A673 (cell line): ENCODE measurements at regions not wholly inside any gene's neighbourhood (a gene's known extent, or its start where the extent isn't known, plus 50 kb on each side); places are given as distances from the start of the nearest gene placed in this dataset.

Source experiments
- BruUV-seq: library from RNA; stranded (reverse); fragments of 400-500 nt; replicated peaks from 2 replicates; lab custom pipeline; 2021; lab: Mats Ljungman, UMichigan
- CTCF ChIA-PET: fragments of 300-600 bp; sonication (Branson Sonifier 250); formaldehyde crosslinking; loops from one replicate; lab custom pipeline; 2022; ENCODE audit warnings: antibody characterized with exemption; lab: Charles Lee
- POLR2A ChIA-PET: fragments of 300-600 bp; sonication (Branson Sonifier 250); formaldehyde crosslinking; loops from one replicate; lab custom pipeline; 2022; ENCODE audit warnings: antibody characterized with exemption; ENCODE audit not compliant: low non-redundant PET; lab: Charles Lee
- DNase-seq: peaks from one replicate; pipeline ENCODE4 v3.0.0-alpha.2; 2015; ENCODE audit warnings: low spot score
- H3K27ac ChIP-seq: fragments of 200-600 bp; sonication (generic); 2 replicates; pipeline ENCODE4 v1.5.1; 2016; ENCODE audit warnings: mixed run types, low read depth, mild to moderate bottlenecking, mixed read lengths, antibody characterized with exemption, low read length; ENCODE audit not compliant: poor library complexity, severe bottlenecking
- H3K27me3 ChIP-seq: fragments of 200-600 bp; sonication (generic); replicated peaks from 2 replicates; pipeline ENCODE4 v1.6.1; 2017; ENCODE audit warnings: mixed run types, low read depth, mild to moderate bottlenecking, mixed read lengths, antibody characterized with exemption, low read length; ENCODE audit not compliant: insufficient read depth, poor library complexity
- H3K36me3 ChIP-seq: fragments of 200-600 bp; sonication (generic); 2 replicates; pipeline ENCODE4 v1.6.1; 2016; ENCODE audit warnings: mixed run types, mild to moderate bottlenecking, mixed read lengths, antibody characterized with exemption, low read length; ENCODE audit not compliant: insufficient read depth, poor library complexity, severe bottlenecking
- H3K4me1 ChIP-seq: fragments of 200-600 bp; sonication (generic); 2 replicates; pipeline ENCODE4 v1.6.1; 2017; ENCODE audit warnings: mixed run types, mild to moderate bottlenecking, mixed read lengths, antibody characterized with exemption, low read length; ENCODE audit not compliant: insufficient read depth, poor library complexity, severe bottlenecking
- H3K4me3 ChIP-seq: fragments of 200-600 bp; sonication (generic); 2 replicates; pipeline ENCODE4 v1.5.1; 2016; ENCODE audit warnings: low read depth, mixed run types, mild to moderate bottlenecking, mixed read lengths, low read length; ENCODE audit not compliant: poor library complexity, severe bottlenecking
- H3K9me3 ChIP-seq: fragments of 200-600 bp; sonication (generic); 2 replicates; pipeline ENCODE4 v1.6.1; 2016; ENCODE audit warnings: mixed run types, low read depth, mild to moderate bottlenecking, mixed read lengths, antibody characterized with exemption, low read length; ENCODE audit not compliant: poor library complexity, severe bottlenecking
- EZH2 ChIP-seq: fragments of 200-600 bp; sonication (generic); IDR thresholded peaks from 2 replicates; pipeline ENCODE4 v1.6.1; 2017; ENCODE audit warnings: borderline replicate concordance, low read depth, mild to moderate bottlenecking, mixed read lengths, antibody characterized with exemption, low read length; ENCODE audit not compliant: poor library complexity, severe bottlenecking
- intact Hi-C: fragments of 100-400 bp; cut with micrococcal nuclease; formaldehyde crosslinking; loops from one replicate; pipeline ENCODE4 v1.10.0; 2022; ENCODE audit not compliant: unreplicated experiment
- TF ChIP-seq, protein P1 (sequence below): fragments of 300-800, 200-600 bp; sonication (generic); conservative IDR thresholded peaks from 2 replicates; pipeline ENCODE4 v1.5.1; 2017; ENCODE audit warnings: low read depth, mild to moderate bottlenecking, antibody characterized with exemption, low read length, moderate library complexity, mixed read lengths

DNA sequence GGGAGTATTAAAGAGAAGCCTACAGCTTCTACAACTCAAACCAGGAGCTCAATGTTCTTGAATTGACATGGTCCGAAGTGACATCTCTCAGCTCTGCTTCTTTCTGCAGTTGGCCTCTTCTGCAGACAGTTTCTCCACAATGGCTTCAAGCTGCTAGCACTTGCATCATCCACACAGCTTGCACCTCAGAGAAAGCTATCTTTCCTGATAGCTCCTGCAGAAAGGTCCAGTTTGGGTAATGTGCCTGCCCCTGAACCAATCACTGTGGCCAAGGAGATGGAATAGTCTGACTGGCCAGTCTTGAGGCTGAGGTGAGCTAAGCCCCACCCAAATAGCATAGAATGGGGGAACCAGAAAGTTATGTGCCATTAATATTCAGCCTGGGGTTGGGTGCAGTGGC is 95.8 kb upstream of the ABCA1 start:
- no peak overlapping the region for H3K4me3 ChIP-seq
- DNase-seq, result no peak
- intact Hi-C loops, result no loop called here
- no peaks in the 10 kb centered on the region for H3K36me3 ChIP-seq
- H3K9me3 ChIP-seq, result no peaks in the 10 kb centered on the region
- H3K4me1 ChIP-seq, result no peaks in the 10 kb centered on the region
- ChIA-PET POLR2A (no interaction called here), CTCF (no interaction called here)
- no TSS peak for BruUV-seq
- H3K27ac ChIP-seq, result no peak overlapping the region
- peaks cover 3% of the 10 kb centered on the region for H3K27me3 ChIP-seq
- TF ChIP-seq EZH2, result no peak
- TF ChIP-seq, protein P1, sequence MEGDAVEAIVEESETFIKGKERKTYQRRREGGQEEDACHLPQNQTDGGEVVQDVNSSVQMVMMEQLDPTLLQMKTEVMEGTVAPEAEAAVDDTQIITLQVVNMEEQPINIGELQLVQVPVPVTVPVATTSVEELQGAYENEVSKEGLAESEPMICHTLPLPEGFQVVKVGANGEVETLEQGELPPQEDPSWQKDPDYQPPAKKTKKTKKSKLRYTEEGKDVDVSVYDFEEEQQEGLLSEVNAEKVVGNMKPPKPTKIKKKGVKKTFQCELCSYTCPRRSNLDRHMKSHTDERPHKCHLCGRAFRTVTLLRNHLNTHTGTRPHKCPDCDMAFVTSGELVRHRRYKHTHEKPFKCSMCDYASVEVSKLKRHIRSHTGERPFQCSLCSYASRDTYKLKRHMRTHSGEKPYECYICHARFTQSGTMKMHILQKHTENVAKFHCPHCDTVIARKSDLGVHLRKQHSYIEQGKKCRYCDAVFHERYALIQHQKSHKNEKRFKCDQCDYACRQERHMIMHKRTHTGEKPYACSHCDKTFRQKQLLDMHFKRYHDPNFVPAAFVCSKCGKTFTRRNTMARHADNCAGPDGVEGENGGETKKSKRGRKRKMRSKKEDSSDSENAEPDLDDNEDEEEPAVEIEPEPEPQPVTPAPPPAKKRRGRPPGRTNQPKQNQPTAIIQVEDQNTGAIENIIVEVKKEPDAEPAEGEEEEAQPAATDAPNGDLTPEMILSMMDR, result no peak

DNA sequence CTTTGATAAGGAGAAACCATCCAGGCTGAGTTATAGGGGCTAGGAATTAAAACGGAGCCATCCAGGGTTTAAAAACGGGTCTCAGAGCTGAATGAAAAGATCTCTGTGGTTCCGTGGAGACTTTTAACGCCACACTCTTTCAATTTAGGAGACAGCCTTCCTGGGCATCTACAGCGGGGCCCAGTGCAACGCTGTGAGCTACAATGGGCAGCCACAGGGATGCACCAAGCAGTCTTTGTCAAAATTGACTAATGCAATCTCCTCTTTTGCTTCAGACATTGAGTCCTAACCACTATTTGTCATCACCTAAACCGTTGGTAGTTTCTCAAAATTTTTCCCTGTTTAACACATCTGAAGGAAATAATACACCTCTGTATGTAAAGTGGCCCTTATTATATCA is 96.6 kb upstream of the ABCA1 start:
- ChIA-PET CTCF (interaction anchor here (0.6 kb wide), 1 partner anchor 9 kb away, joined by 4 read pairs; no protein-coding TSS in a partner anchor), POLR2A (no interaction called here)
- H3K4me1 ChIP-seq, result no peaks in the 10 kb centered on the region
- no peak overlapping the region for H3K4me3 ChIP-seq
- H3K36me3 ChIP-seq, result no peaks in the 10 kb centered on the region
- H3K27ac ChIP-seq, result no peak overlapping the region
- intact Hi-C loops, result no loop called here
- BruUV-seq, result no TSS peak
- H3K27me3 ChIP-seq, result peaks cover 3% of the 10 kb centered on the region
- no peak for DNase-seq
- TF ChIP-seq, protein P1, result no peak
- TF ChIP-seq EZH2, result no peak
- no peaks in the 10 kb centered on the region for H3K9me3 ChIP-seq

DNA sequence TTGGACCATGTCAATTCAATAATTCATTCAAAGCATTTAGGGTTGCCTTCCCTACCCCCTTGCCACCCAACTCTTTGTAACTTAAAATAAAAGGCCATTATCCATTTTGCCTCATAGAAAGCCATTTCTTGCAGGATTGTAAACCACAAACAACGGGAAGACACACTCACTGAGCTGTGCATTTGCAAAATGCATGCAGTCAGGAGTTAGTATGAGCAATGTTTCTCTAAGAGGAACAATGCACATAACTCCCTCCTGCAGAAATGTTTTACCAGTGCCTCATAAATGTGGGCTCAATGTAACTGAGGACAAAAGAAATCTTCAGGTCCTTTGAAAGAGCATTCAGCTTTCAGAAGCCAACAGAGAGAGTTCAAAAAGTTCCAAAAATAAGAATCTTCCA is 98.5 kb upstream of the ABCA1 start:
- Histone ChIP-seq H3K36me3 (no peaks in the 10 kb centered on the region), H3K4me1 (no peaks in the 10 kb centered on the region), H3K27me3 (peaks cover 3% of the 10 kb centered on the region), H3K4me3 (no peak overlapping the region), H3K9me3 (no peaks in the 10 kb centered on the region), H3K27ac (no peak overlapping the region)
- POLR2A ChIA-PET, result no interaction called here
- TF ChIP-seq EZH2, result no peak
- TF ChIP-seq, protein P1, result no peak
- CTCF ChIA-PET, result no interaction called here
- no TSS peak for BruUV-seq
- no peak for DNase-seq
- intact Hi-C loops, result no loop called here
